WTC11 (cell line): ENCODE measurements at regions not wholly inside any gene's neighbourhood (a gene's known extent, or its start where the extent isn't known, plus 50 kb on each side); places are given as distances from the start of the nearest gene placed in this dataset.
"Not testable (repeated sequence)": the region's sequence is repeated elsewhere in the genome, so short reads cannot be mapped to it uniquely, and the experiment has no call there.

ENCODE experiments used
- ATAC-seq: fragments of 200-7000 bp; cut with Tn5 transposase; 2 replicates; pipeline ENCODE4 v1.10.0; 2021; ENCODE audit warnings: mild to moderate bottlenecking, moderate library complexity
- CTCF ChIA-PET: fragments of 300-600 bp; sonication (Branson Sonifier 250); formaldehyde crosslinking; loops from one replicate; lab custom pipeline; 2021; ENCODE audit warnings: antibody characterized with exemption; lab: Charles Lee
- POLR2A ChIA-PET: fragments of 350-600 bp; sonication (Branson Sonifier 250); formaldehyde crosslinking; loops from one replicate; lab custom pipeline; 2021; ENCODE audit warnings: antibody characterized with exemption; lab: Charles Lee
- DNase-seq: peaks from one replicate; pipeline ENCODE4 v3.0.0; 2021; ENCODE audit warnings: low spot score
- H3K27ac Mint-ChIP-seq: 2 replicates; pipeline ENCODE4 v1.8.0; 2021; ENCODE audit warnings: mixed read lengths
- H3K27me3 Mint-ChIP-seq: 2 replicates; pipeline ENCODE4 v1.8.0; 2021; ENCODE audit warnings: low read depth, mild to moderate bottlenecking, moderate library complexity, mixed read lengths
- H3K36me3 Mint-ChIP-seq: 2 replicates; pipeline ENCODE4 v1.8.0; 2021; ENCODE audit warnings: mixed read lengths
- H3K4me1 Mint-ChIP-seq: 2 replicates; pipeline ENCODE4 v1.8.0; 2022; ENCODE audit warnings: mixed read lengths
- H3K4me3 Mint-ChIP-seq: 2 replicates; pipeline ENCODE4 v1.8.0; 2021; ENCODE audit warnings: mild to moderate bottlenecking, moderate library complexity, mixed read lengths
- H3K9me3 Mint-ChIP-seq: 2 replicates; pipeline ENCODE4 v1.8.0; 2021; ENCODE audit warnings: mixed read lengths
- CBFB ChIP-seq: sonication (generic); formaldehyde crosslinking; IDR thresholded peaks from 2 replicates; pipeline ENCODE4 v1.8.1; 2022; ENCODE audit warnings: mild to moderate bottlenecking, low read depth, missing genetic modification reagents
- CDX4 ChIP-seq: fragments of 250-450 bp; sonication (Bioruptor Pico); IDR thresholded peaks from 2 replicates; pipeline ENCODE4 v1.9.0; 2021; ENCODE audit warnings: moderate library complexity, mild to moderate bottlenecking, inconsistent platforms, borderline replicate concordance
- CREM ChIP-seq: sonication (generic); formaldehyde crosslinking; IDR thresholded peaks from 2 replicates; pipeline ENCODE4 v1.8.1; 2022; ENCODE audit warnings: mild to moderate bottlenecking, missing genetic modification reagents, moderate library complexity
- ELF4 ChIP-seq: sonication (generic); formaldehyde crosslinking; IDR thresholded peaks from 2 replicates; pipeline ENCODE4 v1.8.1; 2022; ENCODE audit warnings: low read depth, mild to moderate bottlenecking, moderate library complexity, missing genetic modification reagents
- ESRRA ChIP-seq: sonication (generic); formaldehyde crosslinking; IDR thresholded peaks from 2 replicates; pipeline ENCODE4 v1.8.1; 2022; ENCODE audit warnings: mild to moderate bottlenecking, missing genetic modification reagents, borderline replicate concordance
- FOXJ3 ChIP-seq: sonication (generic); formaldehyde crosslinking; IDR thresholded peaks from 2 replicates; pipeline ENCODE4 v1.9.0; 2021; ENCODE audit warnings: missing genetic modification reagents, mild to moderate bottlenecking, borderline replicate concordance
- FOXP4 ChIP-seq: sonication (generic); formaldehyde crosslinking; IDR thresholded peaks from 2 replicates; pipeline ENCODE4 v1.8.0; 2022; ENCODE audit warnings: mild to moderate bottlenecking, missing genetic modification reagents
- IRF2 ChIP-seq: sonication (generic); formaldehyde crosslinking; IDR thresholded peaks from 2 replicates; pipeline ENCODE4 v1.8.0; 2022; ENCODE audit warnings: low read depth, missing genetic modification reagents, borderline replicate concordance
- JUN ChIP-seq: sonication (generic); formaldehyde crosslinking; IDR thresholded peaks from 2 replicates; pipeline ENCODE4 v1.8.0; 2023; ENCODE audit warnings: mild to moderate bottlenecking, missing genetic modification reagents
- MLX ChIP-seq: sonication (generic); formaldehyde crosslinking; IDR thresholded peaks from 2 replicates; pipeline ENCODE4 v1.8.1; 2023; ENCODE audit warnings: mild to moderate bottlenecking, missing genetic modification reagents, moderate library complexity
- NFYB ChIP-seq: sonication (generic); formaldehyde crosslinking; conservative IDR thresholded peaks from 2 replicates; pipeline ENCODE4 v1.8.0; 2022; ENCODE audit warnings: low read depth, missing genetic modification reagents
- NR1H2 ChIP-seq: sonication (generic); formaldehyde crosslinking; IDR thresholded peaks from 2 replicates; pipeline ENCODE4 v1.9.0; 2021; ENCODE audit warnings: mild to moderate bottlenecking, moderate library complexity, missing genetic modification reagents
- NR3C1 ChIP-seq: sonication (generic); formaldehyde crosslinking; conservative IDR thresholded peaks from 2 replicates; pipeline ENCODE4 v1.8.1; 2023; ENCODE audit warnings: low read depth, mild to moderate bottlenecking, missing genetic modification reagents
- RELA ChIP-seq: sonication (generic); formaldehyde crosslinking; IDR thresholded peaks from 2 replicates; pipeline ENCODE4 v1.8.1; 2022; ENCODE audit warnings: missing genetic modification reagents, mild to moderate bottlenecking, borderline replicate concordance
- SMAD3 ChIP-seq: sonication (generic); formaldehyde crosslinking; IDR thresholded peaks from 2 replicates; pipeline ENCODE4 v1.8.0; 2022; ENCODE audit warnings: missing genetic modification reagents, mild to moderate bottlenecking, borderline replicate concordance
- SMAD4 ChIP-seq: sonication (generic); formaldehyde crosslinking; IDR thresholded peaks from 2 replicates; pipeline ENCODE4 v1.8.0; 2022; ENCODE audit warnings: mild to moderate bottlenecking, missing genetic modification reagents
- SP1 ChIP-seq: sonication (generic); formaldehyde crosslinking; conservative IDR thresholded peaks from 2 replicates; pipeline ENCODE4 v1.8.1; 2022; ENCODE audit warnings: missing genetic modification reagents
- TCF7 ChIP-seq: sonication (generic); formaldehyde crosslinking; IDR thresholded peaks from 2 replicates; pipeline ENCODE4 v1.8.0; 2022; ENCODE audit warnings: mild to moderate bottlenecking, low read depth, missing genetic modification reagents, moderate library complexity
- TP53 ChIP-seq: sonication (generic); formaldehyde crosslinking; IDR thresholded peaks from 2 replicates; pipeline ENCODE4 v1.8.1; 2023; ENCODE audit warnings: mild to moderate bottlenecking, missing genetic modification reagents
- ZNF121 ChIP-seq: sonication (generic); formaldehyde crosslinking; IDR thresholded peaks from 2 replicates; pipeline ENCODE4 v1.8.0; 2023; ENCODE audit warnings: missing genetic modification reagents
- TF ChIP-seq, protein P1 (sequence below): sonication (generic); formaldehyde crosslinking; IDR thresholded peaks from 2 replicates; pipeline ENCODE4 v1.8.1; 2023; ENCODE audit warnings: mild to moderate bottlenecking, missing genetic modification reagents
- TF ChIP-seq, protein P2 (sequence below): sonication (generic); formaldehyde crosslinking; IDR thresholded peaks from 2 replicates; pipeline ENCODE4 v1.8.1; 2023; ENCODE audit warnings: mild to moderate bottlenecking, moderate library complexity, missing genetic modification reagents

DNA sequence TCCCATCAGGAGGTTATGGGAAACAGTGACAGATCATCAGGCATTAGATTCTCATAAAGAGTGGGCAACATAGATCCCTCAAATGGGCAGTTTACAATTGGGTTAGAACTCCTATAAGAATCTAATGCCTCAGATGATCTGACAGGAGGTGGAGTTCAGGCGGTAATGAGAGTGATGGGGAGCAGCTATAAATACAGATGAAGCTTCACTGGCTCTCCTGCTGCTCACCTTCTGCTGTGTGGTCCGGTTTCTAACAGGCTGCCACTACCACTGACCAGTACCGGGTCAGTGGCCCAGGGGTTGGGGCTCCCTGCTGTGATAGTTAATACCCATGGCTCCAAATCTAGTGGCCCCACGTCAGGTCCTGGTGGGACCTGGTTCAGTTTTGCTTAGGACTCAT lies 135.7 kb downstream of the OR2B2 start:
- ChIA-PET CTCF (interaction anchor here (1.1 kb wide), 1 partner anchor 22 kb away, joined by 3 read pairs; no protein-coding TSS in a partner anchor), POLR2A (no interaction called here)
- Mint-ChIP-seq H3K9me3 (peaks cover 14% of the 10 kb centered on the region), H3K27ac (no peak overlapping the region), H3K27me3 (peaks cover 91% of the 10 kb centered on the region), H3K36me3 (peaks cover 13% of the 10 kb centered on the region), H3K4me3 (peak overlapping the region; percentile 71), H3K4me1 (peaks cover 29% of the 10 kb centered on the region)
- TF ChIP-seq ELF4 (CRISPR knock-in tag): no peak
- TF ChIP-seq TCF7 (CRISPR knock-in tag): no peak
- no peak for TF ChIP-seq CREM (CRISPR knock-in tag)
- TF ChIP-seq NR3C1 (CRISPR knock-in tag): no peak
- TF ChIP-seq ESRRA (CRISPR knock-in tag): no peak
- TF ChIP-seq FOXP4 (CRISPR knock-in tag): no peak
- TF ChIP-seq RELA (CRISPR knock-in tag): no peak
- TF ChIP-seq, protein P1, sequence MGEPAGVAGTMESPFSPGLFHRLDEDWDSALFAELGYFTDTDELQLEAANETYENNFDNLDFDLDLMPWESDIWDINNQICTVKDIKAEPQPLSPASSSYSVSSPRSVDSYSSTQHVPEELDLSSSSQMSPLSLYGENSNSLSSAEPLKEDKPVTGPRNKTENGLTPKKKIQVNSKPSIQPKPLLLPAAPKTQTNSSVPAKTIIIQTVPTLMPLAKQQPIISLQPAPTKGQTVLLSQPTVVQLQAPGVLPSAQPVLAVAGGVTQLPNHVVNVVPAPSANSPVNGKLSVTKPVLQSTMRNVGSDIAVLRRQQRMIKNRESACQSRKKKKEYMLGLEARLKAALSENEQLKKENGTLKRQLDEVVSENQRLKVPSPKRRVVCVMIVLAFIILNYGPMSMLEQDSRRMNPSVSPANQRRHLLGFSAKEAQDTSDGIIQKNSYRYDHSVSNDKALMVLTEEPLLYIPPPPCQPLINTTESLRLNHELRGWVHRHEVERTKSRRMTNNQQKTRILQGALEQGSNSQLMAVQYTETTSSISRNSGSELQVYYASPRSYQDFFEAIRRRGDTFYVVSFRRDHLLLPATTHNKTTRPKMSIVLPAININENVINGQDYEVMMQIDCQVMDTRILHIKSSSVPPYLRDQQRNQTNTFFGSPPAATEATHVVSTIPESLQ (CRISPR knock-in tag): no peak
- ATAC-seq (no peak), DNase-seq (no peak)

GRCh38 chr6:27775796-27776184 lies 136.4 kb downstream of the OR2B2 start:
- ChIA-PET POLR2A (no interaction called here), CTCF (interaction anchor here (1.1 kb wide), 1 partner anchor 22 kb away, joined by 3 read pairs; no protein-coding TSS in a partner anchor)
- ATAC-seq: no peak
- H3K9me3 Mint-ChIP-seq: peaks cover 14% of the 10 kb centered on the region
- no peak overlapping the region for H3K27ac Mint-ChIP-seq
- DNase-seq: no peak
- TF ChIP-seq IRF2 (CRISPR knock-in tag) (no peak), SP1 (CRISPR knock-in tag) (no peak), SMAD3 (no peak), TP53 (CRISPR knock-in tag) (no peak), CREM (CRISPR knock-in tag) (no peak), CBFB (CRISPR knock-in tag) (no peak), CDX4 (CRISPR knock-in tag) (no peak), SMAD4 (CRISPR knock-in tag) (no peak), ZNF121 (CRISPR knock-in tag) (no peak), NR1H2 (CRISPR knock-in tag) (no peak), MLX (CRISPR knock-in tag) (no peak), NFYB (CRISPR knock-in tag) (no peak), JUN (no peak), FOXJ3 (CRISPR knock-in tag) (no peak)
- TF ChIP-seq, protein P2, sequence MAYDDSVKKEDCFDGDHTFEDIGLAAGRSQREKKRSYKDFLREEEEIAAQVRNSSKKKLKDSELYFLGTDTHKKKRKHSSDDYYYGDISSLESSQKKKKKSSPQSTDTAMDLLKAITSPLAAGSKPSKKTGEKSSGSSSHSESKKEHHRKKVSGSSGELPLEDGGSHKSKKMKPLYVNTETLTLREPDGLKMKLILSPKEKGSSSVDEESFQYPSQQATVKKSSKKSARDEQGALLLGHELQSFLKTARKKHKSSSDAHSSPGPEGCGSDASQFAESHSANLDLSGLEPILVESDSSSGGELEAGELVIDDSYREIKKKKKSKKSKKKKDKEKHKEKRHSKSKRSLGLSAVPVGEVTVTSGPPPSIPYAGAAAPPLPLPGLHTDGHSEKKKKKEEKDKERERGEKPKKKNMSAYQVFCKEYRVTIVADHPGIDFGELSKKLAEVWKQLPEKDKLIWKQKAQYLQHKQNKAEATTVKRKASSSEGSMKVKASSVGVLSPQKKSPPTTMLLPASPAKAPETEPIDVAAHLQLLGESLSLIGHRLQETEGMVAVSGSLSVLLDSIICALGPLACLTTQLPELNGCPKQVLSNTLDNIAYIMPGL: no peak
- TF ChIP-seq, all 79 proteins: peak for 0
- Mint-ChIP-seq H3K36me3 (peaks cover 13% of the 10 kb centered on the region), H3K4me3 (no peak overlapping the region), H3K4me1 (peaks cover 33% of the 10 kb centered on the region), H3K27me3 (peaks cover 91% of the 10 kb centered on the region)

GRCh38 chr6:27775138-27775795 lies 136.9 kb downstream of the OR2B2 start:
- Mint-ChIP-seq H3K4me1 (peaks cover 36% of the 10 kb centered on the region), H3K9me3 (peaks cover 14% of the 10 kb centered on the region), H3K27me3 (peaks cover 91% of the 10 kb centered on the region), H3K36me3 (peaks cover 13% of the 10 kb centered on the region)
- DNase-seq, H3K4me3 Mint-ChIP-seq, H3K27ac Mint-ChIP-seq, ATAC-seq, POLR2A ChIA-PET: not testable (repeated sequence)
- CTCF ChIA-PET: interaction anchor here (1.1 kb wide), 1 partner anchor 21 kb away, joined by 3 read pairs; no protein-coding TSS in a partner anchor

GRCh38 chr6:27774264-27774600 lies 138.0 kb downstream of the OR2B2 start:
- CTCF ChIA-PET, ATAC-seq, POLR2A ChIA-PET, DNase-seq, H3K27ac Mint-ChIP-seq, H3K4me3 Mint-ChIP-seq: not testable (repeated sequence)
- peaks cover 14% of the 10 kb centered on the region for H3K9me3 Mint-ChIP-seq
- H3K4me1 Mint-ChIP-seq: peaks cover 37% of the 10 kb centered on the region
- peaks cover 13% of the 10 kb centered on the region for H3K36me3 Mint-ChIP-seq
- H3K27me3 Mint-ChIP-seq: peaks cover 96% of the 10 kb centered on the region
